GM18498 (cell line): ENCODE measurements at regions not wholly inside any gene's neighbourhood (a gene's known extent, or its start where the extent isn't known, plus 50 kb on each side); places are given as distances from the start of the nearest gene placed in this dataset.

Experiments
- ATAC-seq: cut with Tn5 transposase; IDR thresholded peaks from one replicate; pipeline ENCODE4 v1.9.1; 2021; ENCODE audit warnings: mild to moderate bottlenecking, moderate library complexity; ENCODE audit not compliant: unreplicated experiment

DNA sequence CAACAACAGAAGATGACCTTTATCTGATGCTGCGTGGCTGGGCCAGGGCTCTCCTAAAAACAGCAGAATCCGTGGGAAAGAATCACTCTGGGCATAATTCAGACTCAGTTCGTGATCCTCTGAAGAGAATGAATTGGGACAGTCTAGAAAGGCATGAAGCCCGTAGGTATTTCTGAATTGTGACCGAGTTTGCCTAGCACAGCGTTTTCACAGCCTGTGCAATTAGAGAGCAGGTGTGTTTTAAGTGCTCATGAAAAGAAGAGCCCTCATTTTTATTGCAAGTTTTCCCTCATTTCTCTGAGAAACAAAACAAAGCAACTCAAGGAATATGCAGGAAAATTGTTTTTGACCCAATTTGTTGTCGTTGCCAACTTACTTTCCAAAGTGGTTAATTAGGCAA lies 366.2 kb downstream of the WDR11 start:
- no peak for ATAC-seq

DNA sequence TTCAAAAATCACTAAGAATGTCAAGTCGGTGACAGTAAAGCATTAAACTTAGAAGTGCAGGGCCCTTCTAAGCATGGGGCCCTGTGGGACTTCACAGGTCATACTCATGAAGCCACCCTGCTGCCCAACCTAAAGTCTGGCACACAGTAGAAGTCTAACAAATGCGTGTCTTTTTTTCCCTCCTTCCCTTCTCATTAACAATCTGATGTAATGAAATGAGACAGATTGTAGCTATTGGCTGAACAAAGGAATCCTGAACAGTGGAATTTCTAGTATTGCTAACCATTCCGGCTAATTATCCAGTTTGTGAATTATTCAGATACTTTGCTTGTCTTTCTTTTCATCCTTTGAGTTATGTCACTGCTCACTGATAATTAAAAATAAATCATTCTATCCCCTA lies 369.9 kb downstream of the WDR11 start:
- ATAC-seq: no peak

DNA sequence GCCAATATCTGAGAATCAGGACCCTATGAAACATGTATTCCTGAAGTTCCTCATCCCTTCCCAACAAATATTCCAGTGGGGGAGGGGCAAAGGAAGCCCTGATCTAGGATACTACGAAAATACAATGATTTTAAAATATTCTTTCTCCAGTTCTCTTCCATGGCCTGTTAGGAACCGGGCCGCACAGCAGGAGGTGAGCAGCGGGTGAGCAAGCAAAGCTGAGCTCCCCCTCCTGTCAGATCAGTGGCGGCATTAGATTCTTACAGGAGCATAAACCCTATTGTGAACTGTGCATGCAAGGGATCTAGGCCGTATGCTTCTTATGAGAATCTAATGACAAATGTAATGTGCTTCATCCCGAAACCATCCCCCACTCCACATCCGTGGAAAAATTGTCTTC lies 370.8 kb downstream of the WDR11 start:
- ATAC-seq: no peak

DNA sequence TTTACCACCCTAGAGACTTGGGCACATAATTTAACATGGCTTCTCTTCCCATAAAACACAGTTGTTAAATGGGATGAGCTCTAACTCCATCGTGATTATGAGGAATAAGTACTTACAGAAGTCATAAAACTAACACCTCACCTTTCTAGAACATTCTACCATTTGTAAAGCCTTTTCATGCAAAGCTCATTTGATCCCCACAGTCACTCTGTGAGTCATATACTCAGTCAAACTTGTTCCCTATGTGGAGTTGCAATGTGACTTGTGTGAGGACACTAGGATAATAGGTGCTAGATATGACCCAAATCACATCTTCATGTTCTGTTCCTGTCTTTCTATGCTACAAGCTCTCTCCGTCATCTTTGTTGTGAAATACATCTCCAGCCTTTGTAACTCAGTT lies 371.7 kb downstream of the WDR11 start:
- ATAC-seq: no peak

DNA sequence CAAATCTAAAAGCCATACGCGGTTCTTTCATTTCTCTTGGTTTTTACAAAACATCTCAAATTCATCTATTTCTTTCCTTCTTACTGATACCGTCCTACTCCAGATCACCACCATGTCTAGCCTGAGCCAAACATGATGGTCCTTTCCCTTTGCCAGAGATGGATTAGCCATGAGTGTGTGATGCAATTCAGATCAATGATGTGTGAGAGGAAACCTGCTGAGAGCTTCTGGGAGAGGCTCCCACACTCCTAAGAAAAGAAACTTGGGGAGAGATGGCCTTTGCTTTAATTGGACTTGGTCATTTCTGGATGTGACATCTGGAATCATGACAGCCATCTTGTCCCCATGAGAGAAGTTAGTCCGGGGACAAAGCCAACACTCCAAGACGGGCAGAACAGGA lies 367.2 kb downstream of the FGFR2 start:
- ATAC-seq: no peak

DNA sequence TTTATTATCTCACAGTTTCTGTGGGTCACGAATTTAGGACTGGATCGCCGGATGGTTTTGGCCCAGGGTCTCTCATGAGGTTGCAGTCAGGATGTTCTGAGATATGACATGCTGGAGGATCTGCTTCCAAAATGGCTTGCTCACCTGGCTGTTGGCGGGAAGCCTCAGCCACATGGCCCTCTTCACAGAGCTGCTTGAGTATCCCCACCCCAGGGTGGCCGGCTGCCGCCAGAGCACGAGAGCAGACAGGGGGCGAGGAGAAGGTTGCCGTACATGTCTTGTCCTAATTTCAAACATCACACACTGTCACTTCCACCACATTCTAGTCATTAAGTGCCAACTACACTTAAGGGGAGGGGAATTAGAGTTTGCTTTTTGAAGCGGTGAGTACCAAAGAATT lies 365.8 kb downstream of the FGFR2 start:
- ATAC-seq: no peak

DNA sequence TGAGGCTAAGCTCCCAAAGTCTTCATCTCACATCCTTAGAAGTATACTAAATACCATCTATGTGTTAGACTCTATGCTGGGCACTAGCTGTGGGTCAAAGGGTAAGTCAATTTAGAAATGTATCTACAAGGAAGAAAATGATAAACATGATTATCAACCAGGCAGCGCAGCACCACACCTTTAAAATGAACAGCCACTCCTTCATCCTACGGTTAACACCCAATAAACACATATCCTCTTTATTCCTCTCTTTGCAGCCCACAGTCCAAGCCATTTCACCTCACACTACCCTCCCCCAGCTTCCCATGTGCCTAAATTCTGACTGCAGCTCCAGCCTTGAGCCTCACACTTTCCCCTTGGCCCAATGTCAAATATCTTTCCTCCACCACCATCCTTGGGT lies 362.6 kb downstream of the FGFR2 start:
- no peak for ATAC-seq

DNA sequence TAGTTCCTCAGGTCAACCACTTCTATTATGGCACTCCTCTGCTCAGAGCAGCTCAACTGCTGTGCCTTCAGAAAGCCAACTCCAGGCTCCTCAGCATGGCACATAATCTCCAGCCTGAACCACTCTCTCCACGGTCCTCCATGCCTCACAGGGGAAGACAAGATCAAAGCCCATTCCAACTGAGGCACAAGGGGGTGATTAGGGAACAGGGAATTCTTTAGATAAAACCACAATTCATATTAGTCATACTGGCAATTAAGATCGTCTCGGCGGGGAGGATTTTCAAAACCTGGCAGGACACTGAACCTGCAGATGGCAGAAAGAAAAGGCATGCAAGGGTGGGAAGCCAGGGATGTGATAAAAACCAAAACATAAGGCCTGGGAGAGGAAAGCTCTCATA lies 361.6 kb downstream of the FGFR2 start:
- no peak for ATAC-seq

DNA sequence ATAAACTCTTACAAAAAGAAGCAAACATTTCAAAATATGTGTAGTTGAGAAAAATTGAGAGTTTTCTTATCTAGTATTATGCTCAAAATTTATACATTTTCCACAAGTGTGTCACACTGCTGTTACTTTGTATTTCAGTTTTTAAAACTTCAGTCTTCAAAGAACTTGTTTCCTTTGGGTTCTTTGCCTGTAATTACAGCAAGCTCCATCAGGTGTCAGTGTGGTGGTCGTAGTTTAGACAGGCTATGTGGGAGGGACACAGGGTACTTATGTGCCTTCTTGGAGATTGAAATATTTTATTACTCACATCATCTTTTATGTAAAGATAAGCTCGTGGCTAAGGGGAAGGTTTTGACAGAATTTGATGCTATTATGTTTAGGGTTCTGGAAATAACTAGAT lies 360.5 kb downstream of the FGFR2 start:
- no peak for ATAC-seq

DNA sequence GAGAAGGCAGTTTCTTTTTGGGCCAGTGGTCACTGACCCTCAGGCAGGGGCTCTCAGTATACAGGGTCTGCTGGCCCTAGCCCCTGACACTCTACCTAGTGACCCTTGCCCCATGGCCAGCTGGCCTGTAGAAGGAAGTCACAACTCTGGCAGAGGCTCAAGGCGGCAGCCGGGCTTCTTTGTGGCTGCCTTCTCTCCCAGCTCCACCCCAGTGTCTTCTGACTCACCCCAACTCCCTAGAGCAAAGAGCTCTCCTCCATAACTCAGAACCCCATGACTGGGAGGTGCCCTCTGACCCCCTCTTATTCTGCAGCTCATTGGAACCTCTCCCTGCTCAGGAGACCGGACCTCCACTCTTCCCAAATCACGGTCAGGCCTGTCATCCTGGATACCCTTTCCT lies 358.2 kb downstream of the FGFR2 start:
- ATAC-seq: no peak

DNA sequence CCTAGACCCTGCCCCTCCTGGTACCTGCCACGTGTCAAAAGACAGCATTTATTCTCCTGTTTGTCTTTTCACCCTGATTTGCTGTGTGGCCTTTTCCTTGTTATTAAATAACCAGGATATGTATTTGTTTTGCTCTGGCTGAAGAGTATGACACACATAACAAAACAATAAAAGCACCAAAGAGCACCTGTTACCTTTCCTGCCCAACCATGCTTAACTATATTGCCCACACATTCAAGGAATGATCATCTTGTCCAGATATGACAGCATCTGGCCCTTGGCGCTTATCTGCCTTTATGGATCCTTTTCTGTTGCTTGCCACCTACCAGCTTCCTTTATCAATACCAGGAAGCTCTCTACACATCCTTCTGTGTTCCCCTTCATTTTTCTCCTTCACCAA lies 357.7 kb downstream of the FGFR2 start:
- no peak for ATAC-seq

DNA sequence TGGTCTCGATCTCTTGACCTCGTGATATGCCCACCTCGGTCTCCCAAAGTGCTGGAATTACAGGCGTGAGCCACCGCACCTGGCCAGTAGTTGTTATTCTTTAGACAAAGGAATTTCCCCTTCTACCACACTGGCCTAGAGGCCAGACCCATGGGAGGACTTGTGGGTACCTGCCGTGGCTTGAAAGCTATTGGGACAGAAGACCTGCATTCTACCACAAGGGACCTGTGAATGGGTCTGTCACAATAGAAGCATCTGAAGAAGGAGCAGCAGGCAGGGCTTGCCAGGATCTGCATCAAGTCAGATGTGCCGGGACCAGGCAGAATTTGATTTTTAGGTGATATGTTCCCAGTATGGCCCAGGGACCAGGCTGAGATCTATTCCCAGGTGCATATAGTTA lies 356.9 kb downstream of the FGFR2 start:
- no peak for ATAC-seq

DNA sequence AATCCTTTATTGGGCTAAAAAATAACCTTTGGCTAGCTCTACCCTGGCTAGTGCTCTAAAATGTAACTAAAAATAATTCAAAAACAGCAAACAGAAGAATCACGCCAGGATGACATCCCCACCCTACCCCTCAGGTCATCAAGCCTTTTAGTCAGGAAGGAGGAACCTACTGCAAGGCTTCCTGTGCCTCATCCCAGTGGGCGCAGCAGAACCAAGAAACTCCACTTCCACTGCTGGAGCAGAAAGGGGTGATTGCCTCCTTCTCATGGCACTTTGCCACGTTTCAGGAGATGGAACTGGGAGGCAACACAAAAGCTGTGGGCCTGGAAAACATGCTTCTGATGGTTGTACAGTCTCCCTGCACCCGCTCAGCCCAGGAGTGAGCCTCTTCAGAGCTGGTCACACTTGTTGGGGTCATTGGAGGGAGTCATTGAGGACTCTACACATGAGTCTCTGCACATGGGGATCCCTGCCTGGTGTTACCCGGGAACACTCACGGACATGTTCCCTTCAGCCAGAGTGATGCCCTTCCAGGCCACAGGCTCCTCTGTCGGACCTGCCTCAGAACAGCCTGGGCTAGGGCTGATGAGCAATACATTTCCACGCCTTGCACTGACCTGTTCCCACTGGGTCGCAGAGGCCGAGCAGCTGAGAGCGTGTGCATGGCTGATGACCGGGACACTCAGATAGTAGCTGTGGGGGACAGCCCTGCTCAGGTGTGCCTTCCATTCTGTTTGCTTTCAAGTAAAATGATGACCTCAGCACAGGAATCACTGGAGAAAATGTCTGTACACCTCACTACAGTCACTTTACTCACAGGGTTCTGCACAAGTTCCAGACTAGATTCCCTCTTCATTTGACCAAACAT lies 355.3 kb downstream of the FGFR2 start:
- ATAC-seq: no peak

DNA sequence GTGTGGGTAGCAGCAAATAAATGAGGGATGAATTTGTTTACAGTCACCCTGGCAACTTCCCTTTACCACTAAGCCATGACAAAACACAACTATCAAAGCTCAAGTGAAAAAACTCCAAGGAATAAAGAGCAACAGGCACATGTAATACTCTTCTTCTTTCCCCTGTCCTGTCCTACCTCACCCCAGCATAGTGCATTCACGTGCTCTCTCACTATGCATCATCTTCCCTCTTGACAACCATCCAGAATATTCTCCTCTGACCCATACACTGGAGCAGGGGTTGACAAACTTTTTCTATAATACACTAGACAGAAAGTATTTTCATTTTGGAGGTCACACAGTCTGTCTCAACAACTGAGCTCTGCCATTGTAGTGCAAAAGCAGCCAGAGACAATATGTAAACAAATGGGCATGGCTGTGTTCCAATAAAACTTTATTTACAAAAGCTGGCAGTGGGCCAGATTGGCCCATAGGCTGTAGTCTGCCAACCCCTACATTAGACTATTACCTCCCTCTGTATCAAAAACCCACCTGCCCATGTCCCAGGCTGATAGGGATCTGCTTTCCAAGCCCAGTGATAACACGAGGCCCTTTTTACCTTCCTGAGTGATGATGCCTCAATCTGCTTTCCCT lies 354.5 kb downstream of the FGFR2 start:
- ATAC-seq: no peak

DNA sequence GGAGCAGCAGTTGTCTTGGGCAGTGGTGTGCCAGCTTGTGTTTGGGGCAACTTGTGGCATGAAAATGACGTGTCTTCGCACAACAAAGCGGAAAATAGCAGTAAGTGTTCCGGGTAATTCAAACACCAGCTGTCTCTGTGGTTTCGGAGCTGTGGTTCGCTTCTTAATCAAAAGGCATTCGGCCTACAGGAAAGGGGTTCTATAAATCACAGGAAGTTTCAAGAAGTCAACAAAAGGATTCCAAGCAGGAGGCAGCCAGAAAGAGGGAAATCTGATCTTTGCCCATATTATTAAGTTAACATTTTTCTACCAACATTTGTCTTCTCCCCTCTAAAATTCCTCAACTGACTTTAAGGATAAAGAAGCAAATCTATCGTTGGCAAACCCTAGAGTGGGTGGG lies 353.4 kb downstream of the FGFR2 start:
- ATAC-seq: no peak

DNA sequence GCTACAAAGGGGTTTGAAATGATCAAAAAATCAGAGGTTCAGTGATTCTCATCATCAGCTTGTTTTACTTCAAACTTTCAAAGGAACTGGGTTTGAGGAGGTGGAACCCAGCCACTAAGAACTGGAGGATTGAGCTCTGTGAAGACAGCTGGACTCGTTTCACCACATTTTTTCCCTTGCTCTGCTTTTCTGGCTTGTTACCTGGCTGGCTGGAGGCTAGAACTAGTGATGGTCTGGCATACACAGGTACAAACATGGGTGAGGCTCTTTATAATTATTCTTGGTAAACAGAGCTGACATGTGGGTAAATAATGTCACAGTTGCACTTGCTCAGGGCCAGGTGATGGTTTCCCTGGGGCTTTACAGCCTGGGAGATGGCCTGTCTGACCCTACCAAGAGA lies 352.5 kb downstream of the FGFR2 start:
- no peak for ATAC-seq

DNA sequence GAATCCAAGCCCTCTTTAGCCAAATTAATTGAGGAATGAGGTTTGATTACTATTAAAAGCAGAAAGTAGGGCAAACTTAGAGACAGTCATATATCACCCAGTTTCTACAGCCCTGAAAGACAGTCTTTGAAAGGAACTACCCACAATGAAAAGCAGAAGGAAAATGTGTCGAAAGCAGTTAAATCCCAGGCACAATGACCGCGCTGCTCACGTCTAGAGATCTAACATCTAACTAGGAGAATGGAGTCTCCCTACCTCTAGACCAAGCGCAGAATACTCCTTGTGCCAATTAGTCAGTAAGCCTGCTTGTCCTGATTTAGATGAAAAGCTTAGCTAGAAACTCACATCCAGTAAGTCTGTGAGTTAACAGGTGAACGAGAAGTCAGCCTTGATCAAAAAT lies 350.0 kb downstream of the FGFR2 start:
- no peak for ATAC-seq

DNA sequence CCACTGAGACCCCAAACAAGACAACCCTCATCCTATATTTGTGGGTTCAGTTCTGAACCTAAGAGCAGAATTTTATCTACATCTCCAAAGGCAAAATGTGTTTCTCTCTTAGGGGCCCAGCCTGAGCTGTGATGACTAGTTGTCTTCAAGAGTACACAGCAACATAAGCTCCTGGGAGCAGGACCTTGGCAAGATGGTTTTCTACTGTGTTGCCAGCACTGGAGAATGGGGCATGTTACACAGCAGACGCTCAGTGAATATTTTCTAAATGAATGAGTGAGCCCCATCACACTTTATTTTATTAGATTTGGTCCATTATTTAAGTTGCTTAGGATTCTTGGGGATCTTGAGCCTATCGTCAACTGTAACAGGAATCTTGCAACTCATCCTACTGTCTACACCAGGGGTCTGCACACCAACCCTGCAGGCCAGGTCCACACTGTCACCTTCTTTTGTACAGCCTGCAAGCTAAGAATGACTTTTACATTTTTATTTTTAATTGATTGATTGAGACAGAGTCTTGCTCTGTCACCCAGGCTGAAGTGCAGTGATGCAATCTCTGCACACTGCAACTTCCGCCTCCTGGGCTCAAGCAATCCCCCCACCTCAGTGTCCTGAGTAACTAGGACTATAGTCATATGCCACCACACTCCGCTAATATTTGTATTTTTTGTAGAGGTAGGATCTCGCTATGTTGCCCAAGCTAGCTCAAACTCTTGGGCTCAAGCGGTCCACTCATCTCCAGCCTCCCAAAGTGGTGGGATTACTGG lies 347.1 kb downstream of the FGFR2 start:
- ATAC-seq: no peak

DNA sequence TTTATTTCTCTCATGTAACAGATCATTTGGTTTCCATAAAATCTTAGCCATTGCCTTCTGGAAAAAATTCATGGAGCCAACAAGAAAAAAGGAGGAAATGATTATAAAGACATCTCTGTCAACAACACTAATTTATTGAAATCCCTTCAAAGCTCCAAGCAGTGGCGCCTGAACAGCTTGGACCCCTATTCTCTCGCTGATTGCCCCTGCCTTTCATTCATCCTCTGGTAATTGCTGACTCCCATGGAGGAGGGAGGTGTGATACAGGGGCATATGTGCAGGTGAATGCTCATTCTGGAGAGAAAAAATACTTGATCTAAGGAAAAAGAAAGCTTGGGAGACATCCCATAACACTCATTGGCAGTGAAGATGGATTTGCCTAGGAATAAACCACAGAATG lies 345.5 kb downstream of the FGFR2 start:
- ATAC-seq: no peak

DNA sequence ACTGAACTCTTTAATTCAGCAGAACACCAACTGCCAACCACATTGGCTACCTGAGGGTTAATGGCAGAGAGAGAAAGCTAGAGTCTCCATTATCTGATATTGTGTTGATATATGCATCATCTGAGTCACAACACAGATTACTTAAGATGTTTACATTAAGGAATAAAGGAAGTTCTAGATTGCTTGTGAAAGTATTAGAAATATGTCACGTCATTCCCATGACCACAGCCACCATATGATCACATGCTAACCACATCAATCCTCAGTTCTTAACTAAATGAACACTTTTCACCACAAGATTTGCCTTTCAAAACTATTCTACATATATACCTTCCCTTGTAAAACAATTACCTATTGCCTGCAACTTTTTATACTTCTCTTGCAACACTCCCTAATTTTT lies 337.9 kb downstream of the FGFR2 start:
- no peak for ATAC-seq

DNA sequence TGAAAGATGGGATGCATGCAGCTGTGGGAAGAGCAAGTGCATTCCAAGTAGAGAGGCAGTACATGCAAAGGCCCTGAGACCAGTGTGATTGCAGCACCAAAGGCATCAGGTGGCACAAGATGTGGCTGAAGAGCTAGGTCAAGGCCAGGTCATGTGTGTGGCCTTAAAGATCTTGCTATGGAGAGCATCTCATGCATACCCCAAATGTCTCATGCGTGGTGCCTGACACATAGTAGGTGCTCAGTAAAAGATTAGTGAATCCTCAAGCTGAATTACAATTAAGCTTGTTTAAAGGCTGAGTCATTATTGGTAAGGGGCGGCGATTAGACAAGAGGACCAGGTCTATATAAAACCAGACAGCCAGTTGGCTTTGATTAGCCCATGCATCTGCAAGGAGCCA lies 336.6 kb downstream of the FGFR2 start:
- no peak for ATAC-seq
